ENCODE measurements at regions not wholly inside any gene's neighbourhood (a gene's known extent, or its start where the extent isn't known, plus 50 kb on each side); places are given as distances from the start of the nearest gene placed in this dataset.
A peak's percentile ranks its signal among the peaks of the same experiment; 100 is the strongest.
"Not testable (repeated sequence)": the region's sequence is repeated elsewhere in the genome, so short reads cannot be mapped to it uniquely, and the experiment has no call there.

GRCh38 chr3:55297706-55298105 lies 189.4 kb downstream of the WNT5A start:
- DNase-seq (ENCODE audit: low read depth in 4 of 4, low spot score in 3 of 4) = no peak

- DNase-seq (ENCODE audit: low read depth in 4 of 4, low spot score in 3 of 4) = no peak
Measured at GRCh38 chr3:55297245-55297644, 189.9 kb downstream of the WNT5A start.

DNA sequence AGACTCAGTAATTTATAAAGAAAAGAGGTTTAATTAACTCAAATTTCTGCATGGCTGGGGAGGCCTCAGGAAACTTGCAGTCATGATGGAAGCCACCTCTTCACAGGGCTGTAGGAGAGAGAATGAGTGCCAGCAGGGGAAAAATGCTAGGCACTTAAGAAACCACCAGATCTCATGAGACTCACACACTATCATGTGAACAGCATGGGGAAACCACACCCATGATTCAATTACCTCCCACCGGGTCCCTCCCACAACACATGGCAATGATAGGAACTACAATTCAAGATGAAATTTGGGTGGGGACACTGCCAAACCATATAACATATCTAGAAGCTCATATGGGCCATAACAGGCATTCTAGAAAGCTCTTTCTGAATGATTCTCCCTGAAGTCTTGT lies 190.3 kb downstream of the WNT5A start:
- DNase-seq (ENCODE audit: low read depth in 4 of 4, low spot score in 3 of 4) = no peak

DNA sequence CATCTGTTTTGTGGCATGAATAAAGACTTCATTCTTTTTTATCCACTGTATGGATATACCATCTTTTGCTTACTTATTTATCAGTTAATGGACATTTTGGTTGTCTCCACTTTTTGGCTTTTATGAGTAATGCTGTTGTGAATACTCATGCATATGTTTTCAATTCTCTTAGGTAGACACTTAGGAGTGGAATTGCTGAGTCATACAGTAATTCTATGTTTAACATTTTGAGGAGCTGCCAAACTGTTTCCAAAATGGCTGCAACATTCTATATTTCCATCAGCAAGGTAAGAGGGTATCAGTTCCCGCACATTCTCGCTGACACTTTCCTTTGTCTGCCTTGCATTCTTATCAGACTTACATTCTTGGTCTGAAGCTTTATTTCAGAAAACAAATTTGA lies 191.1 kb downstream of the WNT5A start:
- DNase-seq (ENCODE audit: low read depth in 4 of 4, low spot score in 3 of 4) = no peak

DNA sequence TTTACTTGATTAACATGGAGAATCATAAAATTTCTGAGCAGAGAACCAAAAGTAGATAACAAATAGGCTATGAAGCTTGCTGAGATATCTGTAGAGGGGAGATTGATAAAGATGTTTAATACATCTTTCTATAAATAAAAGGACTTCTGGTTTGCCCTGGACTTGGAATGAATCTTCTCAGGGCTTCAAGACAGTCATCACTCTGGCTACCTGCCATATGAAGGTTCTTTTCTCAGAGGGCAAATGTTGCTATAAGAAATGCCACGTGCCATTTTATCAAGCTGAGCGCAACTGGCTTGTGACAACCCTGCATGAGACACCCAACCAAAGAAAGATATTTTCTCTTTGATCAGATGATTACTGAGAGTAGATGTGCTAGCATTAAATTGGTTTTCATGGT lies 192.5 kb downstream of the WNT5A start:
- DNase-seq (ENCODE audit: low read depth in 4 of 4, low spot score in 3 of 4) = no peak

- peak in 3 of 4 donors; percentile 38 to 52 (median 50) for DNase-seq (ENCODE audit: low read depth in 4 of 4, low spot score in 3 of 4)
Measured at GRCh38 chr3:55292360-55292759, 194.7 kb downstream of the WNT5A start.

DNA sequence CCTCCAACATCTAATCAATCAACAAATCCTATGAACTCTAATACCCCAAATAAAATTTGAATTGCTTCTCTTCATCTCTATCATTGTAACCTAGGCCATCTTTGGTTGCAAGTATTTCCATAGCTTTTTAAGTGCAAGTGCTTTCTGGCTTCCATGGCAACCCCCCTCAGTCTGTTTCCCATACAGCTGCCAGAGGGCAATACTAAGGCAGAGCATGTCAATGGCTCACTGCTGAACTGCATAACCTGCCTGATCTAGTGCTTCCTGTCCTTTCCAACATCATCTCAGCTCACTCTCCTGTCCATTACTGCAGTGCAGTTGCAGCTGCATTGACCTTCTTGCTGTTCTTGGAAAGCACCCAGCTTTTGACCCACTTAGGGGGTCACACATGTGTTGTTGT lies 198.4 kb downstream of the WNT5A start:
- DNase-seq (ENCODE audit: low read depth in 4 of 4, low spot score in 3 of 4) = no peak

DNA sequence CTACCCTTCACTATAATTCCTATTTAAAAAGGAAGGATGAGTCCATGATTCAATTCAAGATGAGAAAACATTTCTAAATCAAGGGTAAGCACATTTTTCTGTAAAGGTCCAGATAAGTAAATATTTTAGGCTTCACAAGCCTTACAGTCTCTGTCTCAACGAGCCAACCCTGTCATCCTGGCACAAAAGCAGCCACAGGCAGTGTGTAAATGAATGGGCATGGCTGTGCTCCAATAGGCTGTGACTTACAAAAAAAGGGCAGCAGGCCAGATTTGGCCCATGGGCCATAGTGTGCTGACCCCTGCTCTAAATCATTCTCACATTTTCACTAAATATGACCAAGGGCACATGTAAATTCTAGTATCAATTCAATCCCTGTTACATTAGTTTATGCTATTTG lies 200.4 kb downstream of the WNT5A start:
- no peak for DNase-seq (ENCODE audit: low read depth in 4 of 4, low spot score in 3 of 4)

- no peak for DNase-seq (ENCODE audit: low read depth in 4 of 4, low spot score in 3 of 4)
Measured at GRCh38 chr3:55285156-55285555, 201.9 kb downstream of the WNT5A start.

- DNase-seq (ENCODE audit: low read depth in 4 of 4, low spot score in 3 of 4) = no peak
Measured at GRCh38 chr3:55283441-55283925, 203.6 kb downstream of the WNT5A start.

DNA sequence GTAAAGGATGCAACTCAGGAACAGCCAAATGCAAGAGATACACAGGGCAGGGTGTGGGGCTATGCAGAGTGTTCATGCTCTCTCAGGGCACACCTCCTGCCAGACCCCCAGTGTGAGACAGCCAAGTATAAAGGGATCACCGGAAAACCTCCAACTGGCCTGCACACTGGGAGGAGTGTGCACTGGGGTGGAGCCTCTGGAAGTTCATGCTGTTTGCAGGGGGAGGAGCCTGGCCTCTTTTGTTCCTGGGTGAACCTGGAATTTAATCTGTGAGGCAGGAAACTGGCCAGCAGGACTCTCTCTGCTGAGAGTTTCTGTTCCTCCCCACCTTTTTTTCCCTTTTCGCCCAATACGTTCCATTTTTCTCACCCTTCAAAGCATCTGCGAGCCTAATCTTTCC lies 204.1 kb downstream of the WNT5A start:
- no peak for DNase-seq (ENCODE audit: low read depth in 4 of 4, low spot score in 3 of 4)

- no peak for DNase-seq (ENCODE audit: low read depth in 4 of 4, low spot score in 3 of 4)
Measured at GRCh38 chr3:55272031-55272645, 215.0 kb downstream of the WNT5A start.

DNA sequence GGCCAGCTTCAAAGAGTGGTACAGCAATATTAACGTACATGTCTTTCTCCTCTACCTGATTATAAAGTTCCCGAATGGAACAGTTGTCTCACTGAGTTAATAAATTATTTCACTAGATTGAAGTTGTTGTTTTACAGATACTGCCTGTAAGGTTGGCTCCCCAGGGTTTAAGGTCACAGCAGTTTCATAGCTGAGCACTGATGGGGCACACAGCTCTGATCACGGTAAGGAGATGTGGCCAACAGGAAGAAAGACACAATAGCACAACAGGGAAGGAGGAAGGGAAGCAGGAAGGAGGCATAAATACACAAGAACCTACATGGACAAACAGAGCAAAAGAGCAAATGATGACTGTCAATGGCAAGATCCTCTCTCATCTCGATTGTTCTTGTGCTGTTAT lies 215.6 kb downstream of the WNT5A start:
- no peak for DNase-seq (ENCODE audit: low read depth in 4 of 4, low spot score in 3 of 4)

DNA sequence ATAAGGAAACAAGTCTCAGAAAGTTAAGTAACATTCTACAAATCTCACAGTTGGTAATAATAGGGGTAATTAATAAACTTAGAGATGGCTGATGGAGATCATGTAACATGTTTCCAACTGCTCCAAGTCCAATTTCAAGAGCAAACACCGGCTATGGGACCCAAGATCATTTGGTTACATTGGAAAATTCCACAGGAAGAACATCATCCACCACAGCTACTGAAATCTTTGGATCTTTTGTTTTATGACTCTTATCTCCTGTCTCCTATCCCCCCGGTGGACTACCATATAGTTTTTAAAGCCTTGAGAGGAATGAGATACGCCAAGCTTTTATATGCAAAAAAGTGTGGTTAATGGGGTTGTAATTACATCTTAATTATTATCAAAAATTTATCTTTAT lies 216.1 kb downstream of the WNT5A start:
- DNase-seq (ENCODE audit: low read depth in 4 of 4, low spot score in 3 of 4) = no peak

- DNase-seq (ENCODE audit: low read depth in 4 of 4, low spot score in 3 of 4) = no peak
Measured at GRCh38 chr3:55269636-55270035, 217.5 kb downstream of the WNT5A start.

DNA sequence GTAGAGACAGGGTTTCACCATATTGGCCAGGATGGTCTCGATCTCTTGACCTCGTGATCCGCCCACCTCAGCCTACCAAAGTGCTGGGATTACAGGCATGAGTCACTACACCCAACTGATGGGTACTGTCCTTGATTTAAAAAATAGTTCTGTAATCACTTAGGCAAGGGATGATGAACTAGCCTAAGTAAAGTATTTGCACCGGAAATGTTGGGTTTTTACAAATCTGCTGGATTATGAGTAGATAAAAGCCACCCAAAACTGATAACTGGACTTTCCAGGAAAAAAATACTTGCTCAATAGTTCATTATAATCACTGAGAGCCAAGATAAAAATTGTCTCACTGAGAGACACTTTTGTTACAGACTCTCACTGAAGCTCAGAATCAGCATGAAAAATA lies 218.0 kb downstream of the WNT5A start:
- DNase-seq (ENCODE audit: low read depth in 4 of 4, low spot score in 3 of 4) = no peak

GRCh38 chr3:55267206-55267930 lies 219.7 kb downstream of the WNT5A start:
- DNase-seq (ENCODE audit: low read depth in 4 of 4, low spot score in 3 of 4) = no peak

GRCh38 chr3:55264919-55265318 lies 222.2 kb downstream of the WNT5A start:
- no peak for DNase-seq (ENCODE audit: low read depth in 4 of 4, low spot score in 3 of 4)

DNA sequence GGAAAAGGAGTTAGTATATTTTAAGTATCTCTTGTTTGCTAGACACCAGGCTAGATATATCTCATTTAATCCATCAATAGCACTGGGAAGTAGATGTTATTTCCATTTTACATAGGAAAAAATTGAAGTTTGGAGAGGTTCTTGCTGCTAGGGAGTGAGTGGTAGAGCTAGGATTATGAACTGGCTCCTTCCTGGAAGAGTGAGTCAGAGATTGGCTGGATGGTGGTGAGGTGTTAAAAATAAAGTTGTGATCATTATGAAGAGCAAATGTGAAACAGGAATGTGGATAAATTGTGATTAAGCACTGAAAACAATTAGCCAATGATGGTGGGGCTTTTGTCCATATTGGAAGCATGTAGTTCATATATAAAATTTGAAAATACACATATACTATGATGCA lies 234.2 kb downstream of the WNT5A start:
- DNase-seq (ENCODE audit: low read depth in 4 of 4, low spot score in 3 of 4) = no peak

DNA sequence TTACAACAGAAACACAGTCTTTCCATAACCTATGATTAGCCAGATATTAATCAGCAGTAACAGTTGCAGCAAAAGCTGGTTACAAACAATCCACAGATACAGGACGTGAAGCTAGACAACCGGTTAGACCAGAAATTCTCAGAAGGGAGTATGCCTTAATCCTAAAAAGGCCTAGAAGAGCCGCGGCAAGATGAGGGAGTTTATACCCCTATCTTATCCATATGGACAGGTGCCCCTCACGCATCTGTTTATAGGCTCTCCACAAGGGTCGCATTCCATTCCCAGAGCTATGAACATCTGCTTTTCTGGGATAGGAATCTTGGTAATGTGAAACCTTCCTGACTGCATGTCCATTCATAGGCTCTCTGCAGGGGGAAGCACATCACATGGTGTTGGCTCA lies 237.9 kb downstream of the WNT5A start:
- not testable (repeated sequence) for DNase-seq (ENCODE audit: low read depth in 4 of 4, low spot score in 3 of 4)

DNA sequence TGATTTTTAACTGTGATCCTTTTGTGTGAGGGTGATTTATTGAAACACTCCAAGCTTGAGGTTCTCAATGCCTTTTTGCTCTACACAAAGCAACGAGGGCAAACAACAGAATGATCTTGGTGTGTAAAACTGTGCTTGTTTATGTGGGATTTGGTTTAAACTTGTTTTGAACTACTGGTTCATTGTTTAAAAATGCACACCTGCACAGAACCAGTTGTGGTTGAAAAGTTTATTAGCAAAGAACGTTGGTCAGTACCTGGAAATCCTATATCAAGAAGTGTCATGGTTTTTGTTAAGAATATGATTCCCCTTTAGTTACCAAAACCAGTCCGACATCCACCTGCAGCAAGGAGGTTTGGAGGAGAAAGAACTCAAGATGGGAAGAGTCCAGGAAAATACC lies 239.4 kb downstream of the WNT5A start:
- no peak for DNase-seq (ENCODE audit: low read depth in 4 of 4, low spot score in 3 of 4)

DNA sequence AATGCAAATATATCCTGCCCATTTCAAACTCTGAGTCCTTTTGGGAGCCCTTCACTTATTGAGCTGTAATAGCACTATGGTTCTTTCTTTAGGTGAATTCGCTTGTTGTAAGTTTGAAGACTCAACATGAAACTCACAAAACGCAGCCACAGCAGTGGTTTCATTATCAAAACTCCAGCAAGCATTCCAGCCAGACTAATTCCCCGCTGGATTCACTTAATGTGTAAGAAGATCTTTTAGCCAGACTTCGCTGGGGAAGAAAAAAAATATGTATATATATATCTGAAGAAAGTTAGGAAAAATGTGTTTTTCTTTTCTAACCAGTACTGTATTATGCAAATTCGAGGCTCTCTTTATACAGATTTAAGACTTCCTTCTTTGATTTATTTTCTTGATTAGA lies 241.1 kb downstream of the WNT5A start:
- DNase-seq (ENCODE audit: low read depth in 4 of 4, low spot score in 3 of 4) = peak in 1 of 4 donors; percentile 22
